SK-N-SH (cell line): ENCODE measurements at regions not wholly inside any gene's neighbourhood (a gene's known extent, or its start where the extent isn't known, plus 50 kb on each side); places are given as distances from the start of the nearest gene placed in this dataset.

ENCODE experiments used
- CTCF ChIP-seq: fragments of 200-600 bp; sonication (generic); IDR thresholded peaks from 2 replicates; pipeline ENCODE4 v1.6.1; 2017; ENCODE audit warnings: antibody characterized with exemption, mild to moderate bottlenecking, moderate library complexity
- EP300 ChIP-seq, 2 experiments: IDR thresholded peaks; 2 replicates each; pipeline versions ENCODE4 v1.4.0 to v1.6.1; 2012; ENCODE audit warnings: borderline replicate concordance in 1 of 2, low read depth in 1 of 2, low read length in 1 of 2
- MAX ChIP-seq: IDR thresholded peaks from 2 replicates; pipeline ENCODE4 v1.4.0; 2012; ENCODE audit warnings: low read depth
- MEF2A ChIP-seq: IDR thresholded peaks from 2 replicates; pipeline ENCODE4 v1.4.0; 2012; ENCODE audit warnings: low read depth, borderline replicate concordance
- POLR2AphosphoS5 ChIP-seq: IDR thresholded peaks from 2 replicates; pipeline ENCODE4 v1.6.1; 2012; ENCODE audit warnings: low read depth, low read length
- SMC3 ChIP-seq: IDR thresholded peaks from 2 replicates; pipeline ENCODE4 v1.6.1; 2012; ENCODE audit warnings: low read depth, low read length, improper control_type of control experiment
- TAF1 ChIP-seq: IDR thresholded peaks from 2 replicates; pipeline ENCODE4 v1.6.1; 2012; ENCODE audit warnings: low read depth, mild to moderate bottlenecking, low read length, moderate library complexity, borderline replicate concordance
- TF ChIP-seq, protein P1 (sequence below): IDR thresholded peaks from 2 replicates; pipeline ENCODE4; 2012

- TF ChIP-seq, protein P1, sequence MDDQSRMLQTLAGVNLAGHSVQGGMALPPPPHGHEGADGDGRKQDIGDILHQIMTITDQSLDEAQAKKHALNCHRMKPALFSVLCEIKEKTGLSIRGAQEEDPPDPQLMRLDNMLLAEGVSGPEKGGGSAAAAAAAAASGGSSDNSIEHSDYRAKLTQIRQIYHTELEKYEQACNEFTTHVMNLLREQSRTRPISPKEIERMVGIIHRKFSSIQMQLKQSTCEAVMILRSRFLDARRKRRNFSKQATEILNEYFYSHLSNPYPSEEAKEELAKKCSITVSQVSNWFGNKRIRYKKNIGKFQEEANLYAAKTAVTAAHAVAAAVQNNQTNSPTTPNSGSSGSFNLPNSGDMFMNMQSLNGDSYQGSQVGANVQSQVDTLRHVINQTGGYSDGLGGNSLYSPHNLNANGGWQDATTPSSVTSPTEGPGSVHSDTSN = no peak
- no peak for TF ChIP-seq CTCF
- TF ChIP-seq MEF2A = no peak
- TF ChIP-seq TAF1 = no peak
- no peak for TF ChIP-seq EP300 (IDR thresholded peaks at IDR 0.05; ENCODE audit: borderline replicate concordance in 1 of 2, low read depth in 1 of 2, low read length in 1 of 2)
- TF ChIP-seq MAX = no peak
- no peak for TF ChIP-seq POLR2AphosphoS5
- TF ChIP-seq SMC3 = no peak
Measured at GRCh38 chr3:15936312-15936711, 138.5 kb upstream of the ANKRD28 start.
